HG03139 (cell line): ENCODE measurements at regions not wholly inside any gene's neighbourhood (a gene's known extent, or its start where the extent isn't known, plus 50 kb on each side); places are given as distances from the start of the nearest gene placed in this dataset.
"Not testable (repeated sequence)": the region's sequence is repeated elsewhere in the genome, so short reads cannot be mapped to it uniquely, and the experiment has no call there.

ENCODE experiments used
- ATAC-seq: cut with Tn5 transposase; IDR thresholded peaks from one replicate; pipeline ENCODE4 v1.9.1; 2021; ENCODE audit not compliant: unreplicated experiment

GRCh38 chr3:21894459-21895340 is 143.7 kb upstream of the ZNF385D start:
- ATAC-seq = no peak

DNA sequence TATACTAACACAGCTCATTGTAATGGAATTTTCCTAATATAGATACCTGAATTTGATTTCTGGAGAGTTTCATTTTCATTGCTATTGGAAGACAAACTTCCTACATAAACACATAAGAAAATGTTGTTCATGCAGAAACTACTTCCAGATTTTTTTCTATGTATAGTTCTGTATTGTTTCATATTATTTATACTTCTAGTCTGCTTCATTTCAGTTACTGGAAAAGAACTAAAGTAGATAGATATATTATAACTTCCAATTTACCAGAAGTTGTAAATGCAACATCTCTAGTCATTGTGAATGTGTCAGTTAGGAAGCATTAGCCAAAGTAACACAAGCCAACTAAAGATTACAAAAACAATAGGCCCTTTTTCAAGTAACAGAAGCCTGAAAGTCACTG is 147.3 kb upstream of the ZNF385D start:
- ATAC-seq = no peak

GRCh38 chr3:21901484-21901883 is 150.5 kb upstream of the ZNF385D start:
- ATAC-seq = no peak

DNA sequence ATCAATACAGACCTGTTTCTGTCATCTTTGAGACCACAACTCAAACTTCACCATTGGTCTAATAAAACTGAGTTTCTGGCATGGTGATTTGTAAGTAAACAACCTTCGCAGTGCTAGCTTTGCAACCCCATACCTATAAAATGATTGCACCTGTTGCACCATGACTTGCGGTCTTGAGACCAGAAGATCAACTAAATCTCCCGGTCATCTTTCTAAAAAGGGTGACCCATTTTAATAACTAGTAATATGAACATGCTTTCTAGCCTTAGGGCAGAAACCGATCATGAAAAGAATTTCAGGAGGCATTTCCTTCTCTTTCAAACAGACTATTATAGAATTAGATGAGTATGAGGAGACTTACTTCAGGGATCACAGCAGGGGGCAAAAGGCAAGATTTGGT is 151.9 kb upstream of the ZNF385D start:
- no peak for ATAC-seq

- ATAC-seq = no peak
Measured at GRCh38 chr3:21909096-21909495, 158.1 kb upstream of the ZNF385D start.

- ATAC-seq = no peak
Measured at GRCh38 chr3:21912711-21913110, 161.7 kb upstream of the ZNF385D start.

DNA sequence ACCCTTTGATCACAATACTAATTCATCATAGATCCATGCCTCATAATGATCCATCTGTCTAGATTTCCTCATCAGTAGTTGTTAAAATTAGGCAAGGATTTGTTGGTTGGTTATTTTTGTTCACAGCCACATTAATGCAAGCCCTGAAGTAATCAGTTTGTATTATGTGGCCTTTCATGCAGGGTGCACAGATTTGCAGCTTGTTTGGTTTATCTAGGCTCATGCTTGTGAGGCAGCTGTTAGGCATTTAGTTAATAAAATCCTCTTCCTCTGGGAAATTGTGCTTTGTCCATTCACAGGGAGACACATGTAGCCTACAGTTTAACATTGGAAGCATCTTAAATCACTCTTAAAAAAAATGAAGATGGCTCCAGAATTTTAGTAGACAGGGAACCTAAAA is 162.8 kb upstream of the ZNF385D start:
- no peak for ATAC-seq

GRCh38 chr3:21914451-21914850 is 163.4 kb upstream of the ZNF385D start:
- no peak for ATAC-seq

DNA sequence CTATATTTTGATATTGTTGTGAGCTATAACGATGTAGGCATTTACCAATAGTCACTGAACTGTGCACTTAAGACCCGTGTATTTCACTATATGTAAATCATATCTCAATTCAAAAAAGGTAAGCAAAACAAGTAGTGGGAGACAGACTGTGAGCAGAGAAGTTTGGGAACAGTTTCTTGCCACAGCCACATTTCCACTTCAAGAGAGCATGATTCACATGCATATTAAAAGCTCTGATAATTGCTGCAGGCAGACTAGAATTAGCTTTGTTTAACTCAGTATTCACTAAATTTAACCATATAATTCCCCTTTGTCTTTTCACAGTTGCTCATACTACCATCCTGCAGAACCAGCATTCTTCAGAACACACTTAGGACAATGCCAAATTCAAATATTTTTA is 168.4 kb upstream of the ZNF385D start:
- ATAC-seq = no peak

- no peak for ATAC-seq
Measured at GRCh38 chr3:21920421-21920861, 169.4 kb upstream of the ZNF385D start.

GRCh38 chr3:21923156-21923555 is 172.1 kb upstream of the ZNF385D start:
- not testable (repeated sequence) for ATAC-seq

- no peak for ATAC-seq
Measured at GRCh38 chr3:21927261-21927660, 176.3 kb upstream of the ZNF385D start.

DNA sequence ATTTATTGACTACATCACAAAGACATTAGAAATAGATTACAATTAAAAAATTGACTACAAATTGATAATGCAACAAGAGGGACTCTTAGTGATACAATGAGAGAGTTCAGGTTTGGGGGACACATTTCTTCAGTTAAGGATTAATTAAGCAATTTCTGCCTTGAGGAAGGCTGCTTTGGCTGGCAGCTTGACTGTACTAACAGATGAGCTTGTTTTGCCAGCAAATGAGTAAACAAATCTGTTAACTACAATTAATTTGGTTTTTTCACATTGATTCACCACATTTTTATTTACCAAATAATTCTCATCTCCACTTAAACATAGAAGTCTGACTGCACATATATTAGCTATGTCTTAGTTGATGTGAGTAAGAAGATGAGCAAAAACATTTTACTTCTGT is 183.6 kb upstream of the ZNF385D start:
- no peak for ATAC-seq

DNA sequence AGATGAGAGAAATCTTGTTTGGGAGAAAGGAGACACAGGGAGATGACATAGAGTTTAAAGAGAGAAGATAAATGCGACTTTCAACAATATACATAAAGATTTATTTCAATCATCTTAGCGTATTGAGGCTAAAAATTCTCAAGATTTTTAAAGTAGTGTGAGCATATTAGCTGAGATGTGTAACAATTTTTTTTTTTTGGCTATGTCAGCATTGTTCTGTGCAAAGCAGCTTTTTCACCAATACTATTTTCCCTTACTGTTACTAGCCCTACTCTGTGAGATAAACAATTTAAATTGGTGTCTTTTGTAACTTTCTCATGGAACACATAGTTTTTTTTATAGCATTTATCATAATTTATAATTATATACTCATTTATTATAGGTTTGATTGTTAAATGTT is 185.2 kb upstream of the ZNF385D start:
- no peak for ATAC-seq

GRCh38 chr3:21938267-21938681 is 187.3 kb upstream of the ZNF385D start:
- ATAC-seq = no peak

- no peak for ATAC-seq
Measured at GRCh38 chr3:21942328-21942727, 191.3 kb upstream of the ZNF385D start.

- ATAC-seq = no peak
Measured at GRCh38 chr3:21944251-21944650, 193.2 kb upstream of the ZNF385D start.

DNA sequence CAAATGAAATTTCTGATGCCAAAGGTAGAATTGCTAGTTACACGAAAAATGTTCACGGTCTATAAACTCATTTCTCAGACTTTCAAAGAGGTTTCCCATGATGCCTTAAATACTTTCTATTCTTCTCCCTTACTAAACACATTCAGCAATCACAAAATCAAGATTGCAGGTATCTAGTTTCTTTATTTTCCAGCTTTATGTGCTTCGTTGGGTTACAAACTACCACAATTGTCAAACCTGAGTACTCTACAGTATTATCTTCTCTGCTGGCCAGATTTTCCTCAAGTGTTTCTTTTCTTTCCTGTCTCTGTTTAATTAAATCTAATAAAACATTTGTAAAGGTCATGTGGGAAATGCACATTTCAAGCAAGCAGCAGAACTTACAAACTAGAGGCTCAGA is 201.8 kb upstream of the ZNF385D start:
- no peak for ATAC-seq

DNA sequence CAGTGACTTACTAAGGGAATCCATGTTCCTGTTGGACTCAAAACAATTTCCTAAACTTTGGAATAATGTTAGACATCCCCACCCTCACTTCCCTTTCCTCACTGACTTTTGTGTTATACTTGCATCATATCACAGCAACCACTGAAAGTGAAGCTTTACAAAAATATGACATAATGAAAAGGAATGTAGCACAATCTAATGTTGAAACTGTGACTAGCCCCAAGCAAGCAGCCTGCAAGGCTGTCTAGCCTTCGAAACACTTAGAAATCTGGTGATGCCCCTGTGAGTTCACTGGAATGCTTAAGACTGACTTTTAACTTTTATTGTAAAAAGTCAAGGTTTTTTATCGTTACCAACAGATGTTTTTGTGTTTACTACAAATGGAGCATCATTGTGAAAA is 203.7 kb upstream of the ZNF385D start:
- no peak for ATAC-seq

DNA sequence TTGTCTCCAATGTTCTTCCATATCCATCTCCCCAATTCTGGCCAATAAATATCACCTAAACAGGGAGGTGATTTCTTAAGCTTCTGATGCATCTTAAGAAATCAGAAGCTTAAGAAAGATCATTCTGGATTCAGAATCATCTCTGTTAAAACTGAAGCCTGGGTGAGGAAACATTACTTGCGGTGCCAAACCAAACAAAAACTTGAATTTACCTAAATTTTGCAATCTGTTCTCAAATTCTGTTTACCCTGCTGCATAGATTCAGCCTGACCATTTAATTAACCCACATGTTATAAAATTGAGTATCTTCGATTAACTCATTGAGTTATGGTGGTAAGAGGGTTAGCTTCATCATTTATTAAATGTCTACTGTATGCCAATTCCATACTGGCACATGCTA is 204.4 kb upstream of the ZNF385D start:
- no peak for ATAC-seq

DNA sequence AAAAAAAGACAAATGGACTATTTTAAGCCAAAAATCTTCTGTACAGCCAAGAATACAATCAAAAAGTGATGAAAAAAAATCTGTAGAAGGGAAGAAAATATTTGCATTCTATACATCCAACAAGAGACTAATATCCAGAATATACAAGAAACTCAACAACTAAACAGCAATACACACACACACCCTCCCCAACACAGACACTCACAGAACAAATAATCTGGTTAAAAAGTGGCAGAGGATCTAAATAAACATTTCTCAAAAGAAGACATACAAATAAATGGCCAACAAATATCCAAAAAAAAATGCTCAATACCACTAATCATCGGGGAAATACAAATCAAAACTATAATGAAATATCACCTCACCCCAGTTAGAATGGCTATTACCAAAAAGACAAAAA is 209.0 kb upstream of the ZNF385D start:
- no peak for ATAC-seq

DNA sequence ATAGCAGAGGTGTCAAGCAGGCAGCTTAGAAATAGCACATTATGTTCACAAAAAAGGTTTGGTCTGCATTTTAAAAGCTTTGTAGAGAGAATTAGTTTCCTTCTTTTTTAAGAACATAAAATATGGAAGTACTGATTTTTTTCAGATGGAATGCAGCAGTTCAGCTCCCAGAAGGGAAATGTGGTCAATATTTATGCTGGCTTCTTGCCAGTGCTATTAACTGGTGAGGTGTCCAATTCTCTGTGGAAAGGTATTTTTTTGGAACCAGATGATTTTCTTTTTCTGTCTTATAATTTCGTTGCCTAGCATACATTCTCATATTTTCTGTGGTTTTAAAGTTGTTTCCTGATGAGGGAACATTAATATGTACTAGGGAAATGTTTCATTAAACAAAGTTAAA is 211.4 kb upstream of the ZNF385D start:
- ATAC-seq = no peak

GRCh38 chr3:21966457-21966856 is 215.4 kb upstream of the ZNF385D start:
- not testable (repeated sequence) for ATAC-seq
